IMR-90 (cell line): ENCODE measurements at regions not wholly inside any gene's neighbourhood (a gene's known extent, or its start where the extent isn't known, plus 50 kb on each side); places are given as distances from the start of the nearest gene placed in this dataset.

ENCODE experiments used
- ATAC-seq: fragments of 200-7000 bp; cut with Tn5 transposase; 2 replicates; pipeline ENCODE4 v1.9.1; 2020; ENCODE audit warnings: low read depth, mild to moderate bottlenecking, moderate library complexity
- BruUV-seq: library from RNA; stranded (reverse); fragments of 400-500 nt; replicated peaks from 2 replicates; lab custom pipeline; 2021; lab: Mats Ljungman, UMichigan
- CTCF ChIA-PET: fragments of 300-600 bp; formaldehyde crosslinking; extraction: SDS; loops from one replicate; lab custom pipeline; 2021; ENCODE audit warnings: antibody characterized with exemption; lab: Yijun Ruan, JAX
- POLR2A ChIA-PET: fragments of 300-600 bp; sonication (Branson Sonifier 250); formaldehyde crosslinking; loops from one replicate; lab custom pipeline; 2022; ENCODE audit warnings: antibody characterized with exemption; ENCODE audit not compliant: unreplicated experiment; lab: Charles Lee
- DNase-seq: peaks from one replicate; pipeline ENCODE4 v3.0.0; 2013
- H2AFZ ChIP-seq: replicated peaks from 2 replicates; pipeline ENCODE3; 2013; ENCODE audit warnings: low read length, mild to moderate bottlenecking; ENCODE audit not compliant: poor library complexity
- H2AK5ac ChIP-seq: 2 replicates; pipeline ENCODE4 v1.6.1; 2013; ENCODE audit warnings: low read depth, low read length, inconsistent platforms
- H2AK9ac ChIP-seq: replicated peaks from 2 replicates; pipeline ENCODE3; 2013; ENCODE audit warnings: mild to moderate bottlenecking, low read depth, low read length, moderate library complexity; ENCODE audit not compliant: poor library complexity
- H2BK120ac ChIP-seq: 2 replicates; pipeline ENCODE4 v1.6.1; 2013; ENCODE audit warnings: low read depth, low read length, inconsistent platforms
- H2BK15ac ChIP-seq: 3 replicates; pipeline ENCODE4 v1.6.1; 2013; ENCODE audit warnings: low read depth, low read length, inconsistent platforms
- H2BK20ac ChIP-seq: 2 replicates; pipeline ENCODE4 v1.6.1; 2013; ENCODE audit warnings: low read depth, mild to moderate bottlenecking, inconsistent platforms, low read length, moderate library complexity
- H2BK5ac ChIP-seq: 2 replicates; pipeline ENCODE4 v1.6.1; 2013; ENCODE audit warnings: mild to moderate bottlenecking, low read depth, low read length, inconsistent platforms; ENCODE audit not compliant: poor library complexity, severe bottlenecking
- H3K14ac ChIP-seq: replicated peaks from 2 replicates; pipeline ENCODE4 v1.6.1; 2013; ENCODE audit warnings: low read depth, low read length, inconsistent platforms
- H3K18ac ChIP-seq: 2 replicates; pipeline ENCODE4 v1.6.1; 2013; ENCODE audit warnings: low read depth, low read length, control low read depth
- H3K23ac ChIP-seq: 2 replicates; pipeline ENCODE4 v1.6.1; 2013; ENCODE audit warnings: low read depth, low read length, inconsistent platforms
- H3K27ac ChIP-seq: 2 replicates; pipeline ENCODE4 v1.5.1; 2013; ENCODE audit warnings: mild to moderate bottlenecking, control low read depth, low read length; ENCODE audit not compliant: insufficient read depth
- H3K27me3 ChIP-seq: 2 replicates; pipeline ENCODE4 v1.6.1; 2013; ENCODE audit warnings: low read length; ENCODE audit not compliant: control insufficient read depth, insufficient read depth
- H3K36me3 ChIP-seq: 2 replicates; pipeline ENCODE4 v1.6.1; 2013; ENCODE audit warnings: low read length, mixed read lengths; ENCODE audit not compliant: control insufficient read depth, insufficient read depth
- H3K4ac ChIP-seq: 2 replicates; pipeline ENCODE4 v1.6.1; 2013; ENCODE audit warnings: low read depth, low read length, inconsistent platforms
- H3K4me1 ChIP-seq: 2 replicates; pipeline ENCODE4 v1.6.1; 2013; ENCODE audit warnings: low read length, mixed read lengths; ENCODE audit not compliant: control insufficient read depth, insufficient read depth
- H3K4me2 ChIP-seq: 2 replicates; pipeline ENCODE4 v1.6.1; 2013; ENCODE audit warnings: low read depth, mild to moderate bottlenecking, control low read depth, low read length, moderate library complexity
- H3K4me3 ChIP-seq: 2 replicates; pipeline ENCODE4 v1.5.1; 2013; ENCODE audit warnings: low read depth, mild to moderate bottlenecking, control low read depth, low read length, moderate library complexity; ENCODE audit not compliant: insufficient read depth
- H3K56ac ChIP-seq: 2 replicates; pipeline ENCODE4 v1.6.1; 2013; ENCODE audit warnings: low read length, inconsistent platforms; ENCODE audit not compliant: insufficient read depth; ENCODE audit errors: extremely low read depth
- H3K79me1 ChIP-seq, 2 experiments: 2 replicates each; pipeline ENCODE4 v1.6.1; 2013; ENCODE audit warnings: low read length in 2 of 2, inconsistent platforms in 1 of 2, low read depth in 1 of 2
- H3K9ac ChIP-seq: 2 replicates; pipeline ENCODE4 v1.6.1; 2013; ENCODE audit warnings: low read depth, low read length, control low read depth
- H3K9me1 ChIP-seq: 2 replicates; pipeline ENCODE4 v1.6.1; 2013; ENCODE audit warnings: low read length, inconsistent platforms; ENCODE audit not compliant: insufficient read depth
- H3K9me3 ChIP-seq: 2 replicates; pipeline ENCODE4 v1.6.1; 2013; ENCODE audit warnings: low read length; ENCODE audit not compliant: control insufficient read depth, insufficient read depth
- H4K20me1 ChIP-seq: 2 replicates; pipeline ENCODE4 v1.6.1; 2013; ENCODE audit warnings: low read length, inconsistent platforms; ENCODE audit not compliant: insufficient read depth
- H4K5ac ChIP-seq: 2 replicates; pipeline ENCODE4 v1.6.1; 2013; ENCODE audit warnings: mild to moderate bottlenecking, low read depth, low read length, control low read depth
- H4K8ac ChIP-seq, 2 experiments: 2 replicates each; pipeline ENCODE4 v1.6.1; 2013; ENCODE audit warnings: low read depth in 2 of 2, low read length in 2 of 2, control low read depth in 1 of 2, inconsistent platforms in 1 of 2
- H4K91ac ChIP-seq: 2 replicates; pipeline ENCODE4 v1.6.1; 2013; ENCODE audit warnings: low read depth, low read length, inconsistent platforms; ENCODE audit not compliant: insufficient read depth
- BHLHE40 ChIP-seq: fragments of 150-350 bp; IDR thresholded peaks from 2 replicates; pipeline ENCODE4 v1.6.1; 2016; ENCODE audit warnings: mild to moderate bottlenecking, low read depth, low read length
- CEBPB ChIP-seq: IDR thresholded peaks from 2 replicates; pipeline ENCODE4 v1.6.1; 2012; ENCODE audit warnings: low read depth, low read length, improper control_type of control experiment
- CHD1 ChIP-seq: IDR thresholded peaks from 2 replicates; pipeline ENCODE4 v1.6.1; 2012; ENCODE audit warnings: low read depth, low read length, improper control_type of control experiment
- MAFK ChIP-seq: IDR thresholded peaks from 2 replicates; pipeline ENCODE4 v1.6.1; 2012; ENCODE audit warnings: low read depth, low read length, improper control_type of control experiment
- POLR2A ChIP-seq: IDR thresholded peaks from 2 replicates; pipeline ENCODE4 v1.6.1; 2012; ENCODE audit warnings: mild to moderate bottlenecking, low read depth, low read length
- RAD21 ChIP-seq: IDR thresholded peaks from 2 replicates; pipeline ENCODE4 v1.6.1; 2012; ENCODE audit warnings: low read length, improper control_type of control experiment
- RFX5 ChIP-seq: IDR thresholded peaks from 2 replicates; pipeline ENCODE4 v1.8.0; 2012; ENCODE audit warnings: low read depth, mild to moderate bottlenecking, low read length, moderate library complexity
- SMC3 ChIP-seq: fragments of 150-350 bp; IDR thresholded peaks from 2 replicates; pipeline ENCODE4 v1.6.1; 2016; ENCODE audit warnings: low read depth, mild to moderate bottlenecking, antibody characterized with exemption, low read length, moderate library complexity
- WGBS, 2 experiments: methylation state at CpG; one replicate each; pipeline versions ENCODE4 v1.1.5 to v1.1.7; 2013; ENCODE audit warnings: missing lambda C conversion rate in 2 of 2; ENCODE audit not compliant: insufficient read length in 1 of 2; ENCODE audit errors: extremely low coverage in 2 of 2; 5-methylcytosine and 5-hydroxymethylcytosine counted together
- dilution Hi-C: fragments of 300-500 bp; cut with HindIII; formaldehyde crosslinking; loops from one replicate; pipeline ENCODE4 v1.14.3; 2018; ENCODE audit warnings: low sequenced_read_pairs; ENCODE audit not compliant: unreplicated experiment
- in situ Hi-C: fragments of 300-500 bp; cut with MboI; formaldehyde crosslinking; loops from 3 replicates; pipeline ENCODE4 v1.14.3; 2019; ENCODE audit warnings: low sequenced_read_pairs, inconsistent platforms, mixed read lengths
- intact Hi-C: fragments of 100-400 bp; cut with micrococcal nuclease; formaldehyde crosslinking; loops from 2 replicates; pipeline ENCODE4 v1.10.0; 2022

DNA sequence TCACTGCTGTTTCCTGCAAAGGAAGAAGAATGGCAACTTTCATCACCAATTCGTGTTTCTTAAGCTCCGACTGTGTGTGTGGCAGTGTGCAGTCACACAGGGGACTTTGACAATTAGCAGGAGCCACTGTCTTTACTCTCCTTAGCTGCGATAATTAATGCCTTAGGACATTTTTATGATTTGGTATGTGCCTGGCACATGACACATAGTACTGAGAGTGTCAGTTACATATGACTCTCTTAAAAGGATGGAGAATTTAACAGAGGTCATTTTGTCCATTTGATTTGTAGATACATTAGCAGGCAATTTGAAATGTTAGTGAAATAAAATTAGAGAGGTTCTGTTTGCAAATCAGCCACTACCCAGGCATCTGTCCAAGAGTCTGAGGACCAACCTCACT, 128.9 kb upstream of the VEPH1 start:
- Histone ChIP-seq H4K20me1 (no peaks in the 10 kb centered on the region), H2AK9ac (no peak overlapping the region), H2BK20ac (no peak overlapping the region), H4K5ac (no peak overlapping the region), H3K4ac (no peak overlapping the region), H3K14ac (no peak overlapping the region), H3K4me2 (no peak overlapping the region), H3K56ac (no peak overlapping the region), H3K18ac (no peak overlapping the region), H2AK5ac (no peak overlapping the region), H3K23ac (no peak overlapping the region), H2BK15ac (no peak overlapping the region), H3K4me3 (no peak overlapping the region), H2BK120ac (no peak overlapping the region), H3K4me1 (no peaks in the 10 kb centered on the region), H4K91ac (no peak overlapping the region), H3K36me3 (no peaks in the 10 kb centered on the region), H2BK5ac (no peak overlapping the region), H3K9me1 (no peaks in the 10 kb centered on the region), H3K79me1 (no peaks in the 10 kb centered on the region), H3K27ac (no peak overlapping the region), H3K27me3 (peaks cover 22% of the 10 kb centered on the region), H2AFZ (no peak overlapping the region), H3K9me3 (no peaks in the 10 kb centered on the region), H3K9ac (no peak overlapping the region), H4K8ac (no peak overlapping the region)
- ATAC-seq = no peak
- dilution Hi-C loops = no loop called here
- no TSS peak for BruUV-seq
- in situ Hi-C loops = no loop called here
- no CpG with 5 or more reads among the region's 3 CpGs for WGBS, 2 experiments
- DNase-seq = no peak
- no peak for TF ChIP-seq BHLHE40
- TF ChIP-seq RAD21 = no peak
- no peak for TF ChIP-seq CEBPB
- no peak for TF ChIP-seq SMC3
- no peak for TF ChIP-seq MAFK
- TF ChIP-seq POLR2A = no peak
- no peak for TF ChIP-seq CHD1
- no peak for TF ChIP-seq RFX5
- CTCF ChIA-PET = interaction anchor here (0.6 kb wide), 1 partner anchor 8 kb away, joined by 7 read pairs; no protein-coding TSS in a partner anchor
- POLR2A ChIA-PET = no interaction called here
- intact Hi-C loops = no loop called here
